Right atrium auricular region (tissue), 2 donors: ENCODE measurements at regions not wholly inside any gene's neighbourhood (a gene's known extent, or its start where the extent isn't known, plus 50 kb on each side); places are given as distances from the start of the nearest gene placed in this dataset.

Experiments used
- DNase-seq: peaks from one replicate; pipeline ENCODE4 v3.0.0-alpha.2; 2019; ENCODE audit warnings: low spot score
- H3K27ac ChIP-seq, 2 donors: fragments of 200-600 bp; sonication (generic); 1 replicate in 1 of 2; 2 replicates in 1 of 2; pipeline ENCODE4 v1.5.1; 2016 to 2019
- H3K27me3 ChIP-seq, 2 donors: fragments of 200-600 bp; sonication (generic); one replicate each; pipeline versions ENCODE4 v1.5.1 to v1.6.0; 2017 to 2019
- H3K36me3 ChIP-seq: fragments of 200-600 bp; sonication (generic); one replicate; pipeline ENCODE4 v1.5.1; 2016
- H3K4me1 ChIP-seq, 2 donors: fragments of 200-600 bp; sonication (generic); one replicate each; pipeline versions ENCODE4 v1.5.1 to v1.6.0; 2017 to 2019
- H3K4me3 ChIP-seq, 2 donors: fragments of 200-600 bp; sonication (generic); 1 replicate in 1 of 2; 2 replicates in 1 of 2; pipeline ENCODE4 v1.5.1; 2017 to 2019; ENCODE audit warnings: mild to moderate bottlenecking in 1 of 2, moderate library complexity in 1 of 2
- H3K9me3 ChIP-seq, 2 donors: fragments of 200-600 bp; sonication (generic); one replicate each; pipeline ENCODE4 v1.5.1; 2019
- CTCF ChIP-seq, 2 donors: fragments of 200-600 bp; sonication (generic); IDR thresholded peaks; one replicate each; pipeline ENCODE4 v1.5.1; 2019; ENCODE audit warnings: antibody characterized with exemption in 2 of 2

DNA sequence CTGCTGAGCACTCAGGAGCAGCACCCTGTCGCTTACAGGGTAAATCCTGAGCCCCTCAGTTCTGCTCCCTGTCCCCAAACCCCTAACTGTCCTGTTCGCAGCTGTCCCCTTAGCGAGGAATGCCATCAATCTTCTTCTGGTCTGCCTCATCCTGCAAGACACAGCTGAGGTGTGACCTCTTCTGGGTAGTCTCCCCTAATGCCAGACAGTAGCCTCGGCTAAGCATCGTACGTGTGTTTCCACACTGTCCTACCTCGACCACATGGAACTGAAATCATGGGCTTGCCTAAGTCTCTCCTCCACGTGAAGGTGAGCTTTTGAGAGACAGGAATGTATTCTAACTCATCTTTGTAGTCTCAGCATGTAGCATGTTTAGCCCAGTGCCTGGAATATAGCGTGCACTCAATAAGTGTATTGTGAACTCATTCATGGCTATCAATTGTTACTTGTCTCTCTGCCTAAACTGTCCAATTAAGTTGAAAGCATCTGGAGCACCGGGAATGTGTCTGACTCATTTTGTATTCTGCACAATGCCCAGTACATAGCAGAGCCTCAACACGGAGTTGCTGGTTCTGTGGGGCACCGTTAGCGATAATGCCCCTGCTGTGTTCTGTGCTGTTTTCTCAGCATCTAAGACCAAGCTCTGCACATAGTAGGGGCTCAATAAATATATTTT, 90.2 kb downstream of the HES1 start:
- no peaks in the 10 kb centered on the region for H3K9me3 ChIP-seq
- no peaks in the 10 kb centered on the region for H3K4me1 ChIP-seq
- no peak for TF ChIP-seq CTCF (IDR thresholded peaks at IDR 0.05)

GRCh38 chr3:194231929-194232832, 96.2 kb downstream of the HES1 start:
- H3K27me3 ChIP-seq = no peaks in the 10 kb centered on the region
- peak; percentile 38 for DNase-seq
- no peak overlapping the region for H3K27ac ChIP-seq

More for the DNA sequence above, 90.2 kb downstream of the HES1 start:
- no peaks in the 10 kb centered on the region for H3K36me3 ChIP-seq
- H3K4me3 ChIP-seq = no peak overlapping the region
- no peak for DNase-seq
- H3K27me3 ChIP-seq = no peaks in the 10 kb centered on the region
- no peak overlapping the region for H3K27ac ChIP-seq

GRCh38 chr3:194233150-194233549, 97.2 kb downstream of the HES1 start:
- Histone ChIP-seq H3K9me3 (no peaks in the 10 kb centered on the region), H3K27ac (no peak overlapping the region), H3K36me3 (no peaks in the 10 kb centered on the region), H3K4me3 (no peak overlapping the region), H3K4me1 (peaks cover 0 to 8% of the 10 kb centered on the region in 2 donors), H3K27me3 (no peaks in the 10 kb centered on the region)
- no peak for DNase-seq
- TF ChIP-seq CTCF (IDR thresholded peaks at IDR 0.05) = no peak

More at GRCh38 chr3:194231929-194232832, 96.2 kb downstream of the HES1 start:
- TF ChIP-seq CTCF (IDR thresholded peaks at IDR 0.05) = no peak
- H3K4me3 ChIP-seq = no peak overlapping the region
- H3K4me1 ChIP-seq = peaks cover 0 to 8% of the 10 kb centered on the region in 2 donors
- no peaks in the 10 kb centered on the region for H3K9me3 ChIP-seq
- no peaks in the 10 kb centered on the region for H3K36me3 ChIP-seq

GRCh38 chr3:194235160-194235559, 99.2 kb downstream of the HES1 start:
- Histone ChIP-seq H3K27ac (peak overlapping the region in 1 of 2 donors; percentile 0), H3K36me3 (no peaks in the 10 kb centered on the region), H3K4me3 (no peak overlapping the region), H3K27me3 (no peaks in the 10 kb centered on the region), H3K4me1 (peaks cover 0 to 8% of the 10 kb centered on the region in 2 donors), H3K9me3 (no peaks in the 10 kb centered on the region)
- no peak for TF ChIP-seq CTCF (IDR thresholded peaks at IDR 0.05)
- DNase-seq = peak; percentile 9

- no peak overlapping the region for H3K4me3 ChIP-seq
- H3K4me1 ChIP-seq = peaks cover 0 to 8% of the 10 kb centered on the region in 2 donors
- TF ChIP-seq CTCF (IDR thresholded peaks at IDR 0.05) = no peak
- H3K27me3 ChIP-seq = no peaks in the 10 kb centered on the region
- no peaks in the 10 kb centered on the region for H3K36me3 ChIP-seq
- H3K27ac ChIP-seq = no peak overlapping the region
- H3K9me3 ChIP-seq = no peaks in the 10 kb centered on the region
- DNase-seq = no peak
These were observed 101.2 kb downstream of the HES1 start for GRCh38 chr3:194237110-194237509.
